ENCODE measurements at regions not wholly inside any gene's neighbourhood (a gene's known extent, or its start where the extent isn't known, plus 50 kb on each side); places are given as distances from the start of the nearest gene placed in this dataset.

DNA sequence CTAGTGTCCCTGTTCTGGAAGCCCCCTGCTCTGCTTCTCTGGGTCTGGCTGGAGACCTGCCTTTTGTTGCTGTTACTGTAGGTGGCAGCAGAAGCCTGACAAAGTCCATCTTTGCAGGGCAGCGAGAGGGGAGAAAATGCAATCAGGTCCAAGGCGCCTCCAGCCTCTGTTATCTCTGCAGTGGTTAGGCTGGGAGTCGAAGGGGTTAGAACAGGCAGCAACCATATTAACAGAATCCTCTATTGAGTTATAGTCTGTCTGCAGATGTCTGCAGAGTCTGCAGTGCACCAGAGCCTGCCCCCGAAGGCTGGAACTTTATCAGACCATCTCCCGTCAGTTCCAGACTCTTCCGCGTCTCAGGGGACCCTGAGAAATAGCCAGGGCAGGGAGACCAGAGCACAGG lies 404.9 kb upstream of the EEF2KMT start:
- TF ChIP-seq POLR2A (IDR thresholded peaks at IDR 0.05): no peak
- no peak for TF ChIP-seq CTCF (IDR thresholded peaks at IDR 0.05 in 8 of 11, conservative IDR thresholded peaks at IDR 0.05 in 3 of 11)
- no peak for TF ChIP-seq POLR2AphosphoS5 (IDR thresholded peaks at IDR 0.05)
